ENCODE measurements at regions not wholly inside any gene's neighbourhood (a gene's known extent, or its start where the extent isn't known, plus 50 kb on each side); places are given as distances from the start of the nearest gene placed in this dataset.

- peak; percentile 97 for DNase-seq (ENCODE audit: low read depth)
- H3K4me3 ChIP-seq (replicated peaks; ENCODE audit: low read depth, low read length) = no peak overlapping the region
- no peak for TF ChIP-seq CTCF (IDR thresholded peaks at IDR 0.05; ENCODE audit: low read length, missing control alignments)
Observed at GRCh38 chr3:178170698-178171535, 365.3 kb upstream of the KCNMB2 start.

GRCh38 chr3:178172121-178172520 lies 364.1 kb upstream of the KCNMB2 start:
- no peak for TF ChIP-seq CTCF (IDR thresholded peaks at IDR 0.05; ENCODE audit: low read length, missing control alignments)
- DNase-seq (ENCODE audit: low read depth) = no peak
- H3K4me3 ChIP-seq (replicated peaks; ENCODE audit: low read depth, low read length) = no peak overlapping the region

GRCh38 chr3:178174201-178174915 lies 361.9 kb upstream of the KCNMB2 start:
- no peak for DNase-seq (ENCODE audit: low read depth)
- no peak for TF ChIP-seq CTCF (IDR thresholded peaks at IDR 0.05; ENCODE audit: low read length, missing control alignments)
- H3K4me3 ChIP-seq (replicated peaks; ENCODE audit: low read depth, low read length) = no peak overlapping the region

- H3K4me3 ChIP-seq (replicated peaks; ENCODE audit: low read depth, low read length) = no peak overlapping the region
- no peak for TF ChIP-seq CTCF (IDR thresholded peaks at IDR 0.05; ENCODE audit: low read length, missing control alignments)
- no peak for DNase-seq (ENCODE audit: low read depth)
Observed at GRCh38 chr3:178181088-178181487, 355.1 kb upstream of the KCNMB2 start.

- no peak for TF ChIP-seq CTCF (IDR thresholded peaks at IDR 0.05; ENCODE audit: low read length, missing control alignments)
- DNase-seq (ENCODE audit: low read depth) = no peak
- H3K4me3 ChIP-seq (replicated peaks; ENCODE audit: low read depth, low read length) = no peak overlapping the region
Observed at GRCh38 chr3:178181784-178182183, 354.5 kb upstream of the KCNMB2 start.

- TF ChIP-seq CTCF (IDR thresholded peaks at IDR 0.05; ENCODE audit: low read length, missing control alignments) = no peak
- no peak overlapping the region for H3K4me3 ChIP-seq (replicated peaks; ENCODE audit: low read depth, low read length)
- DNase-seq (ENCODE audit: low read depth) = no peak
Observed at GRCh38 chr3:178182337-178182779, 353.9 kb upstream of the KCNMB2 start.

All from fibroblast of pulmonary artery (primary cell).